ENCODE measurements at regions not wholly inside any gene's neighbourhood (a gene's known extent, or its start where the extent isn't known, plus 50 kb on each side); places are given as distances from the start of the nearest gene placed in this dataset.

- CTCF ChIA-PET: no interaction called here
- BruUV-seq (replicated peaks): no TSS peak
- H3K4me3 ChIP-seq (replicated peaks in 1 of 3; ENCODE audit: insufficient read depth in 1 of 3, low read depth in 1 of 3, low read length in 3 of 3): no peak overlapping the region
Measured at GRCh38 chr12:38118632-38119031, 197.9 kb upstream of the ALG10B start.

GRCh38 chr12:38120438-38120837 lies 196.1 kb upstream of the ALG10B start:
- Histone ChIP-seq H3K9ac (replicated peaks; ENCODE audit: extremely low read depth, insufficient read depth, low read length) (no peak overlapping the region), H3K4me2 (ENCODE audit: insufficient read depth, low read length) (no peak overlapping the region), H3K9me3 (replicated peaks; ENCODE audit: control insufficient read depth, insufficient read depth, low read length) (no peaks in the 10 kb centered on the region), H3K27me3 (ENCODE audit: control insufficient read depth in 2 of 2, insufficient read depth in 2 of 2, low read length in 2 of 2) (no peaks in the 10 kb centered on the region), H3K79me2 (ENCODE audit: control insufficient read depth, insufficient read depth, low read length) (no peaks in the 10 kb centered on the region), H3K9me1 (replicated peaks; ENCODE audit: control insufficient read depth, extremely low read depth, insufficient read depth, low read length) (no peaks in the 10 kb centered on the region), H3K4me3 (replicated peaks in 1 of 3; ENCODE audit: insufficient read depth in 1 of 3, low read depth in 1 of 3, low read length in 3 of 3) (no peak overlapping the region), H3K4me1 (ENCODE audit: control insufficient read depth, extremely low read depth, insufficient read depth, low read length) (no peaks in the 10 kb centered on the region), H3K36me3 (ENCODE audit: control insufficient read depth in 2 of 2, extremely low read depth in 1 of 2, insufficient read depth in 2 of 2, low read length in 2 of 2) (no peaks in the 10 kb centered on the region), H3K27ac (ENCODE audit: insufficient read depth, low read depth, low read length) (no peak overlapping the region), H2AFZ (ENCODE audit: low read depth, low read length) (no peak overlapping the region), H4K20me1 (replicated peaks; ENCODE audit: control insufficient read depth, extremely low read depth, insufficient read depth, low read length) (no peaks in the 10 kb centered on the region)
- dilution Hi-C loops (cut with MboI; ENCODE audit: extremely low pct_ligation_motif_present, low sequenced_read_pairs): no loop called here
- FAIRE-seq (no peak), DNase-seq (ENCODE audit: low read depth, low spot score) (no peak)
- POLR2A ChIA-PET: no interaction called here
- no TSS peak for BruUV-seq (replicated peaks)
- CTCF ChIA-PET: no interaction called here
- intact Hi-C loops (cut with micrococcal nuclease): no loop called here
- TF ChIP-seq MYC (IDR thresholded peaks at IDR 0.05; ENCODE audit: low read depth, low read length): no peak
- no peak for TF ChIP-seq MAX (IDR thresholded peaks at IDR 0.05; ENCODE audit: insufficient read depth, insufficient read length)
- TF ChIP-seq POLR2AphosphoS5 (IDR thresholded peaks at IDR 0.05; ENCODE audit: insufficient read depth, low read depth, low read length): no peak
- TF ChIP-seq GATA2 (IDR thresholded peaks at IDR 0.05; ENCODE audit: insufficient read depth, insufficient read length, low read depth, low read length): no peak
- TF ChIP-seq CTCF (IDR thresholded peaks at IDR 0.05; ENCODE audit: extremely low read depth in 1 of 2, insufficient read depth in 1 of 2, low read depth in 1 of 2, low read length in 2 of 2): no peak
- no peak for TF ChIP-seq POLR2A (IDR thresholded peaks at IDR 0.05; ENCODE audit: low read depth, low read length)
- no peak for TF ChIP-seq JUN (IDR thresholded peaks at IDR 0.05; ENCODE audit: borderline replicate concordance, insufficient read depth, insufficient read length, low read depth)
- TF ChIP-seq FOS (IDR thresholded peaks at IDR 0.05; ENCODE audit: borderline replicate concordance, insufficient read depth, low read length): no peak
- TF ChIP-seq EZH2 (IDR thresholded peaks at IDR 0.05; ENCODE audit: borderline replicate concordance, low read depth, low read length, severe bottlenecking): no peak

More at GRCh38 chr12:38118632-38119031, 197.9 kb upstream of the ALG10B start:
- no peaks in the 10 kb centered on the region for H3K27me3 ChIP-seq (ENCODE audit: control insufficient read depth in 2 of 2, insufficient read depth in 2 of 2, low read length in 2 of 2)
- H2AFZ ChIP-seq (ENCODE audit: low read depth, low read length): no peak overlapping the region
- DNase-seq (ENCODE audit: low read depth, low spot score) (no peak), FAIRE-seq (no peak)
- H3K27ac ChIP-seq (ENCODE audit: insufficient read depth, low read depth, low read length): no peak overlapping the region
- H3K4me1 ChIP-seq (ENCODE audit: control insufficient read depth, extremely low read depth, insufficient read depth, low read length): no peaks in the 10 kb centered on the region
- POLR2A ChIA-PET: no interaction called here
- H3K79me2 ChIP-seq (ENCODE audit: control insufficient read depth, insufficient read depth, low read length): no peaks in the 10 kb centered on the region
- H3K9ac ChIP-seq (replicated peaks; ENCODE audit: extremely low read depth, insufficient read depth, low read length): no peak overlapping the region
- H3K9me3 ChIP-seq (replicated peaks; ENCODE audit: control insufficient read depth, insufficient read depth, low read length): no peaks in the 10 kb centered on the region
- no peaks in the 10 kb centered on the region for H3K36me3 ChIP-seq (ENCODE audit: control insufficient read depth in 2 of 2, extremely low read depth in 1 of 2, insufficient read depth in 2 of 2, low read length in 2 of 2)
- intact Hi-C loops (cut with micrococcal nuclease): no loop called here
- no peaks in the 10 kb centered on the region for H3K9me1 ChIP-seq (replicated peaks; ENCODE audit: control insufficient read depth, extremely low read depth, insufficient read depth, low read length)
- TF ChIP-seq CTCF (IDR thresholded peaks at IDR 0.05; ENCODE audit: extremely low read depth in 1 of 2, insufficient read depth in 1 of 2, low read depth in 1 of 2, low read length in 2 of 2) (no peak), POLR2AphosphoS5 (IDR thresholded peaks at IDR 0.05; ENCODE audit: insufficient read depth, low read depth, low read length) (no peak)
- H4K20me1 ChIP-seq (replicated peaks; ENCODE audit: control insufficient read depth, extremely low read depth, insufficient read depth, low read length): no peaks in the 10 kb centered on the region
- no peak overlapping the region for H3K4me2 ChIP-seq (ENCODE audit: insufficient read depth, low read length)
- dilution Hi-C loops (cut with MboI; ENCODE audit: extremely low pct_ligation_motif_present, low sequenced_read_pairs): no loop called here
